A673 (cell line): ENCODE measurements at regions not wholly inside any gene's neighbourhood (a gene's known extent, or its start where the extent isn't known, plus 50 kb on each side); places are given as distances from the start of the nearest gene placed in this dataset.

Experiments
- EZH2 ChIP-seq: fragments of 200-600 bp; sonication (generic); IDR thresholded peaks from 2 replicates; pipeline ENCODE4 v1.6.1; 2017; ENCODE audit warnings: borderline replicate concordance, low read depth, mild to moderate bottlenecking, mixed read lengths, antibody characterized with exemption, low read length; ENCODE audit not compliant: poor library complexity, severe bottlenecking
- TF ChIP-seq, protein P1 (sequence below): fragments of 300-800, 200-600 bp; sonication (generic); conservative IDR thresholded peaks from 2 replicates; pipeline ENCODE4 v1.5.1; 2017; ENCODE audit warnings: low read depth, mild to moderate bottlenecking, antibody characterized with exemption, low read length, moderate library complexity, mixed read lengths

GRCh38 chr5:61840361-61840760 lies 465.6 kb upstream of the KIF2A start:
- TF ChIP-seq, protein P1, sequence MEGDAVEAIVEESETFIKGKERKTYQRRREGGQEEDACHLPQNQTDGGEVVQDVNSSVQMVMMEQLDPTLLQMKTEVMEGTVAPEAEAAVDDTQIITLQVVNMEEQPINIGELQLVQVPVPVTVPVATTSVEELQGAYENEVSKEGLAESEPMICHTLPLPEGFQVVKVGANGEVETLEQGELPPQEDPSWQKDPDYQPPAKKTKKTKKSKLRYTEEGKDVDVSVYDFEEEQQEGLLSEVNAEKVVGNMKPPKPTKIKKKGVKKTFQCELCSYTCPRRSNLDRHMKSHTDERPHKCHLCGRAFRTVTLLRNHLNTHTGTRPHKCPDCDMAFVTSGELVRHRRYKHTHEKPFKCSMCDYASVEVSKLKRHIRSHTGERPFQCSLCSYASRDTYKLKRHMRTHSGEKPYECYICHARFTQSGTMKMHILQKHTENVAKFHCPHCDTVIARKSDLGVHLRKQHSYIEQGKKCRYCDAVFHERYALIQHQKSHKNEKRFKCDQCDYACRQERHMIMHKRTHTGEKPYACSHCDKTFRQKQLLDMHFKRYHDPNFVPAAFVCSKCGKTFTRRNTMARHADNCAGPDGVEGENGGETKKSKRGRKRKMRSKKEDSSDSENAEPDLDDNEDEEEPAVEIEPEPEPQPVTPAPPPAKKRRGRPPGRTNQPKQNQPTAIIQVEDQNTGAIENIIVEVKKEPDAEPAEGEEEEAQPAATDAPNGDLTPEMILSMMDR = no peak
- no peak for TF ChIP-seq EZH2
